HPDE6-E6E7 (cell line): ENCODE measurements at regions not wholly inside any gene's neighbourhood (a gene's known extent, or its start where the extent isn't known, plus 50 kb on each side); places are given as distances from the start of the nearest gene placed in this dataset.
"Not testable (repeated sequence)": the region's sequence is repeated elsewhere in the genome, so short reads cannot be mapped to it uniquely, and the experiment has no call there.

Source experiments
- DNase-seq: peaks from one replicate; pipeline ENCODE4 v3.0.0; 2011; ENCODE audit warnings: missing footprints; ENCODE audit errors: extremely low spot score

GRCh38 chr11:121901886-121902285 lies 214.1 kb downstream of the BLID start:
- no peak for DNase-seq

DNA sequence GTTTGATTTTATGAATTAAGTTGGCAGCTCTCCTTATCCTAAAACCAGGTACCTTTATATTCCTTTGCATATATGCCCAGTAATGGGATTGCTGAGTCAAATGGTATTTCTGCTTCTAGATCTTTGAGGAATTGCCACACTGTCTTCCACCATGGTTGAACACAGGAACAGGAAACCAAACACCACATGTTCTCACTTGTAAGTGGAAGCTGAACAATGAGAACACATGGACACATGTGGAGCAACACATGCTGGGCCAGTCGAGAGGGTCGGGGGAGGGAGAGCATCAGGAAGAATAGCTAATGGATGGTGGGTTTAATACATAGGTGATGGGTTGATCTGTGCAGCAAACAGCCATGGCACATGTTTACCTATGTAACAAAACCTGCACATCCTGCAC lies 214.6 kb downstream of the BLID start:
- not testable (repeated sequence) for DNase-seq

GRCh38 chr11:121899520-121899919 lies 216.5 kb downstream of the BLID start:
- DNase-seq = no peak

DNA sequence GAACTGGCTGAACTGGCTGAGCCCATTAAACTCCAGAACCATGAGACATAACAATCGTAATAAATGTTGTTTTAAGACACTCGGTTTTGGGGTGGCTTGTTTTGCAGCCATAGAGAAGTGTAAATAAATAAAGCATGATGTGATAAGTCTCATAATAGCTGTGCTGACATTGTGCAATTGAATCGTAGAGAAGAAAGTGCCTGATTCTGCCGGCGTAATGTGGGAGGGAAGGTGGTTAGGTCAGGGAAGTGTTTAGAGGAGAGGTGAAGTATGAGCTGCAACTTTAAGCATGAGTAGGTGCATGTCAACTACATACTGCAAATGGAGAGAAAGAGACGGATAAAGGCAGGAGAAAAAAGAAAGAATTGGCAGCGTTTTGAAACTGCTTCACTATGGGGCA lies 217.1 kb downstream of the BLID start:
- no peak for DNase-seq

GRCh38 chr11:121895919-121896318 lies 220.1 kb downstream of the BLID start:
- no peak for DNase-seq

GRCh38 chr11:121894581-121894980 lies 221.4 kb downstream of the BLID start:
- DNase-seq = no peak

- DNase-seq = no peak
Measured at GRCh38 chr11:121892863-121893262, 223.2 kb downstream of the BLID start.

DNA sequence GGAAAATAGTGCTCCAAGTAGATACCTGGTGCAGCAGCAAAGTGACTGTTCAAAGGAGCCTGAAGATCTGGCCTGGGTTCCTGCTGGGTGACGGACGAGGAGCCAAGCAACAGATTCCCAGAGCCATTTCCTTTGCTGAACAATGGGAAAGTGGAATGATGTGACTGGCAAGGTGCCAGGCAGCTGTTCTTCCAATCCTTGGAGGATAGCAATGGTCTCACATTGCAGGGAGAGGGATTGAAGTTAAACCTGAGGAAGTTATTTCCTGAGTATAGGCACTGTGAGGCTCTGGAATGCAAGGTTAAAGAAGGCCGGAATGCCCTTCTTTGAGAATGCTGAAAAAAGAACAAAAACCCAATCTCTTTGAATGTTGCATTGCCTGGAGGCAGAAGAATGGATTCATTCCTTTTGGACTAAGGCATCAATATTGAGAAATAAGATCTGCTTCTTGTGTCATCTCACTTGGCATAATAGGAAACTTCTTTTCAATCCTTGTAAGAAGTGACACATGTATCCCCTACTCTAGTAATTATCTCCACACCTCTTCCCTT lies 223.8 kb downstream of the BLID start:
- no peak for DNase-seq

DNA sequence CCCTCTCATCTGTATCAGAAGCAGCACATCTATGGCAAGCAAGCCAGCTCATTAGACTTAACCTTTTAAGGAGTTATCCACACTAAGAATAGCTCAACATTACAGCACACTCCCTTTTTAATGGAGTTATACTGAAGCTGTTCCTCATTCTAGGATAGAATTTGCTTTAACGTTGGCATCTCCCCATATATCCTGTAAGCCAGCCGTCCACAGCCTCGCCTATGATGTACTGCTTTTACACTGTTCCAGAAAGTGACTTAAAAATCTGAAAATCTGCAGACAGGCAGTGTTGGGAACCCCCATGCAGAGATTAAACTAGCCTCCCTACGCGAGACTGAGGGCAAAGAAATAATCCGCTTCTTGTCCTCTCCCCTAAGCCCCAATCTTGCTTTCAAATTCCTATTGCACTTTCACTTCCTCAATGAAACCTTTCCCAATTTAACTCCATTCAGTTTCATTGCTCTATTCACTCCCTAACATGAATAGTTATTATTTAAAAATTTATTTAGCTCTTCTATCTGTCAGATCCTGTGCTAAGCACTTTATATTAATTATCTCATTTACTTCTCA lies 225.0 kb downstream of the BLID start:
- no peak for DNase-seq

- no peak for DNase-seq
Measured at GRCh38 chr11:121890377-121890776, 225.6 kb downstream of the BLID start.

GRCh38 chr11:121889931-121890330 lies 226.1 kb downstream of the BLID start:
- no peak for DNase-seq

- no peak for DNase-seq
Measured at GRCh38 chr11:121889186-121889585, 226.8 kb downstream of the BLID start.

DNA sequence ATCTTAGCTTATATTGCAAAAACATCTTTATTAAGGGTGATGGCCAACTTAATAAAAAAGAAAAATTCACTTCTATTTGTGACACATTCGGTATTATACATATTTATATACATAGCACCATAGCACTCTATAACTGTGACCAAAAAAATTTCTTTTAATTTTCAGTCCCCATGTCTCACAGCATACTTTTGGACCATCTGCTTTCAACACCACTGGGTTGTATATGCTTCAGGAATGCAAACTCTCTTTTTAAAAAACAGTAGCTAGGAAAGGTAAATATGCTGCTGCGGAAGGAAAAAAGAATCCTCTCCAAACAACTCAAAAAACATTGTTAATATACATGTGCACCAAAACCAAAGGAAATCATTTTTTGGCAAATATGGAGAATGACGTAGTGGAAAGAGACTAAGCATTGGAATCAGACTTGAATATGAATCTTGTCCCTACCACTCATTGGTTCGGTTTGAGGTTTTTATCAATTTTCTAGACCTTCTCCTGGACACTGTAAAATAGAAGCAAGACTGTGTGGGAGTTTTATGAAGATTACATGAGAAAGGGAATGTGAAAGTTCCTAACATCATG lies 227.9 kb downstream of the BLID start:
- DNase-seq = no peak

DNA sequence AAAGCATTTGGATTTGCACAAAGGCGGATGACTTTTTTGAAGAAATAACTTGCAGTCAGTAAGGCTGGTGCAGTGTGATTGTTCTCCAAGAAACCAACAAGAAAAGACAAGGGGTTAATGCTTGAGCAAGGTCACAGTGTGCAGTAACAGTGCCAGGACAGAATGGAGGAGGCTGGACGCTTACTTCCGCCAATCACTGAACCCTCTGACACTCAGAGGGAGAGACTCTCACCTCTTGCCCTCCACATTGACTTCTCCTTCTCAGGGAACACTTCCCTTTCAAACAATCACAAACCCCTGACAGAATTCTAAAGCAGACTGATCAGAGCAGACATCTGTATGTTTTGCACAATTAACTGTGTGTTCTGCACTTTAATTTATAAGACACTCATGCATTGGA lies 228.4 kb downstream of the BLID start:
- DNase-seq = no peak

- no peak for DNase-seq
Measured at GRCh38 chr11:121886996-121887395, 229.0 kb downstream of the BLID start.

GRCh38 chr11:121886005-121886734 lies 229.8 kb downstream of the BLID start:
- no peak for DNase-seq

DNA sequence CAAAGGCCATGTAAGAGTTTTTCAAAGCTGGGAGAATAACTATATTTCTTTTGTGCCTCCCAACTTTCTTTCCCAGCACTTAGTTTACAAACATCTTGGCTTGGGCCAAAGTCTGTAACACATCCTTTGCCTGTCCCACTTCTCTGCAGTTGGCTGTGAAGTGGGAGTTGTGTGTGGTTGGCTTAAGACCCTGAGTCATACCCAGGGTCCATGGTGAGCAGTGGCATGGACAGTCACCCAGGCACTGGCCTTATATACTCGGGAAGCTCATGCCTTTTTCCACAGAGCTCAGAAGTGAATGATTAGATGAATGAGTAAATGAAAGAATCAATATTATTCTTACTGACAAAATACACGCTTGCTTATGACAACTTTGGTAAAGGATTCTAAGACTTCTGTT lies 231.4 kb downstream of the BLID start:
- no peak for DNase-seq

GRCh38 chr11:121881806-121882205 lies 234.2 kb downstream of the BLID start:
- no peak for DNase-seq

GRCh38 chr11:121877152-121877551 lies 238.9 kb downstream of the BLID start:
- DNase-seq = no peak

DNA sequence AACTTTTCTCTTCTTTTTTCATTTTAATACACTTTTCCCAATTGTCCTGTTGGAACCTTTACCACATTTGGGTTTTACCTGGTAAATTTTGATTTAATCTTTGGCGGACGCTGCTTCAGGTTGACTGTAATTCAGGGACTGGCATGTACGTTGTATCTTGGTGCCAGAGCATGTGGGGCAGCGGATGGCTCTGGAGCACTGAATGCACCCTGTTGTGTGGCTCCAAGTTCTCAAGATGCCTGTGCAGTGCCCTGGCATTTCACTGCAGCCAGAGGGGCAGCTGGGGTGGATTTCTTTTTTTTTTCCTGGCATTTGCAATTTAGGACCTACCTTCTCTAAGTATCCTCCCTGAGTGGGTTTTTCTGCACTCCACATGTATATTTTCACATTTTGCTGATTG lies 242.2 kb downstream of the BLID start:
- no peak for DNase-seq

- no peak for DNase-seq
Measured at GRCh38 chr11:121872356-121872755, 243.7 kb downstream of the BLID start.

DNA sequence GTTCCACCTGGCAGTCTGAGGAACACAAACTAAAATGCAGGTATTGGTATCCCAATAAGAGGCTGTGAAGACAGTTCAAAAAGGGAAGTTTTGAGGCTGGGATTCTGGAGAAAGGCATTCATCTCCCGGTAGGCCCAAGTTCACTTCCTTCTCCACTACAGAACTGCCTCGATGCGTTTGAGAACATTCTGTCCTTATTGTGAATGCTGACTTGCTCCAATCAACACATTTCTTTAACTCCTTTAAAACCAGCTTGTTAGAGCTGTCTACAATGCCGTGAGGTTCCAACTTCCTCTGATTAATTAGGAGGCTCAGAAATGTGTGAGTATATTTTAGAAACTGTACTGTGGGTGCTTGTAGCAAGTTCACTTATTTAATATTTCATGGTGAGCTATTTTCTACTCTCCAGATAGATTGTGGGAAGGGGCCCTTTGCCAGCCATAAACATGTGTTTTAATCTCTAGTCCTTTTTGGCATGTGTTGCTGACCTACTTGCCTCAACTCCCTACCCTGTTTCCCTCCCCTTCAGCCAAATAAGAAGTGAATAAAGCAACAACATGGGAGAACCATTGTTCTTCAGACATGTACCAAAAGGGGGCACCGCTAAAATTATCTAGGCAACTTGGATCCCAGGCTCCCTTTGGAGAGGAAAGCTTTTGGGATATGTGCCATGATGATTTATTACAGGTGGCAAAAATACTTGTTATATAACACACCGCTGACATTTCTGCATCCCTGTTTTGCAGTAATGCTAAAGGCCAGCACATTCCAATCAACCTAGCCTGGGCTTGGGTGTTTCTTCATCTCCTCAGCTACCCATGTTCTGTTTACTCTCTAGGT lies 245.6 kb downstream of the BLID start:
- no peak for DNase-seq
